HepG2 (cell line): ENCODE measurements at regions not wholly inside any gene's neighbourhood (a gene's known extent, or its start where the extent isn't known, plus 50 kb on each side); places are given as distances from the start of the nearest gene placed in this dataset.

Experiments
- ATAC-seq: fragments of 200-7000 bp; cut with Tn5 transposase; 3 replicates; pipeline ENCODE4 v1.9.1; 2020; ENCODE audit warnings: mild to moderate bottlenecking, moderate library complexity
- BruUV-seq: library from RNA; stranded (reverse); fragments of 400-500 nt; replicated peaks from 2 replicates; lab custom pipeline; 2021; lab: Mats Ljungman, UMichigan
- CTCF ChIA-PET: fragments of 300-600 bp; formaldehyde crosslinking; extraction: SDS; loops from one replicate; lab custom pipeline; 2021; ENCODE audit warnings: low total read pairs, inconsistent platforms, low intra/inter-chr PET ratio; lab: Yijun Ruan, JAX
- POLR2A ChIA-PET: fragments of 350-600 bp; sonication (Branson Sonifier 250); formaldehyde crosslinking; loops from one replicate; lab custom pipeline; 2020; ENCODE audit warnings: antibody characterized with exemption, inconsistent platforms; lab: Yijun Ruan, JAX
- DNase-seq: peaks from one replicate; pipeline ENCODE4 v3.0.0-alpha.2; 2015; ENCODE audit warnings: low spot score
- FAIRE-seq: peaks from 3 replicates; lab custom pipeline; 2011; peaks lifted over from hg19 to GRCh38; lab: Jason Lieb, UNC
- H2AFZ ChIP-seq: one replicate; pipeline ENCODE4 v1.6.1; 2011; ENCODE audit warnings: low read length, inconsistent platforms
- H3K27ac ChIP-seq: fragments of 300-600 bp; 3 replicates; pipeline ENCODE4 v1.8.0; 2011; ENCODE audit warnings: mixed run types, mild to moderate bottlenecking, mixed read lengths, low read length, inconsistent platforms; ENCODE audit not compliant: insufficient read depth; ENCODE audit errors: extremely low read length
- H3K27me3 ChIP-seq, 2 experiments: fragments of 200-600 bp in 1 of 2; 2 replicates in 1 of 2; 3 replicates in 1 of 2; pipeline versions ENCODE4 v1.6.0 to v1.8.0; 2011; ENCODE audit warnings: low read length in 2 of 2, mild to moderate bottlenecking in 2 of 2, moderate library complexity in 2 of 2, inconsistent platforms in 1 of 2; ENCODE audit not compliant: insufficient read depth in 2 of 2, control insufficient read depth in 1 of 2
- H3K36me3 ChIP-seq, 2 experiments: fragments of 200-600 bp in 1 of 2; replicated peaks in 1 of 2; 2 replicates in 1 of 2; 3 replicates in 1 of 2; pipeline versions ENCODE4 v1.5.1 to v1.8.0; 2011; ENCODE audit warnings: low read length in 2 of 2, inconsistent platforms in 1 of 2; ENCODE audit not compliant: insufficient read depth in 2 of 2, control insufficient read depth in 1 of 2
- H3K4me1 ChIP-seq: 2 replicates; pipeline ENCODE4 v1.5.1; 2012; ENCODE audit warnings: low read length, inconsistent platforms; ENCODE audit not compliant: insufficient read depth
- H3K4me2 ChIP-seq: 2 replicates; pipeline ENCODE4 v1.6.0; 2011; ENCODE audit warnings: low read depth, low read length, inconsistent platforms
- H3K4me3 ChIP-seq, 3 experiments: fragments of 200-600 bp in 1 of 3; sonication (generic), shearing (Covaris generic) in 1 of 3; replicated peaks in 1 of 3; 2 replicates each; pipeline ENCODE4 v1.5.1; 2011 to 2016; ENCODE audit warnings: low read length in 3 of 3, inconsistent platforms in 2 of 3, low read depth in 2 of 3, mild to moderate bottlenecking in 2 of 3, control low read depth in 1 of 3, mixed read lengths in 1 of 3; ENCODE audit not compliant: insufficient read depth in 1 of 3
- H3K79me2 ChIP-seq: one replicate; pipeline ENCODE4 v1.6.1; 2011; ENCODE audit warnings: low read length, inconsistent platforms; ENCODE audit not compliant: insufficient read depth
- H3K9ac ChIP-seq: 2 replicates; pipeline ENCODE4 v1.6.0; 2011; ENCODE audit warnings: mild to moderate bottlenecking, low read depth, low read length, inconsistent platforms; ENCODE audit not compliant: insufficient read depth
- H3K9me3 ChIP-seq: 2 replicates; pipeline ENCODE4 v1.5.1; 2012; ENCODE audit warnings: mild to moderate bottlenecking, low read length
- H4K20me1 ChIP-seq: 2 replicates; pipeline ENCODE4 v1.6.0; 2011; ENCODE audit warnings: inconsistent platforms, mild to moderate bottlenecking, low read length, moderate library complexity; ENCODE audit not compliant: insufficient read depth
- ASH2L ChIP-seq: fragments of 300-600, 200-600 bp; sonication (generic); IDR thresholded peaks from 2 replicates; pipeline ENCODE4 v1.7.0; 2017; ENCODE audit warnings: low read depth, mild to moderate bottlenecking, moderate library complexity, mixed read lengths, low read length; ENCODE audit not compliant: insufficient read length
- ATF7 ChIP-seq, 2 experiments: fragments of 450-650 bp in 1 of 2; sonication (generic) in 1 of 2; formaldehyde crosslinking in 1 of 2; IDR thresholded peaks; 2 replicates each; pipeline versions ENCODE4 v1.4.0 to v1.6.1; 2016 to 2020; ENCODE audit warnings: antibody characterized with exemption in 1 of 2, mild to moderate bottlenecking in 1 of 2, missing genetic modification reagents in 1 of 2
- HNF4G ChIP-seq, 2 experiments: sonication (generic) in 1 of 2; formaldehyde crosslinking in 1 of 2; IDR thresholded peaks; 2 replicates each; pipeline versions ENCODE4 v1.4.0 to v1.6.1; 2011 to 2020; ENCODE audit warnings: borderline replicate concordance in 2 of 2, low read depth in 2 of 2, mild to moderate bottlenecking in 2 of 2, low read length in 1 of 2, missing genetic modification reagents in 1 of 2, moderate library complexity in 1 of 2
- KAT8 ChIP-seq: IDR thresholded peaks from 2 replicates; pipeline ENCODE4 v1.6.1; 2016; ENCODE audit warnings: missing genetic modification reagents, missing compliant biosample characterization
- PAWR ChIP-seq: sonication (generic); formaldehyde crosslinking; IDR thresholded peaks from 2 replicates; pipeline ENCODE4 v1.4.0; 2020; ENCODE audit warnings: missing genetic modification reagents, mild to moderate bottlenecking, borderline replicate concordance
- RFX3 ChIP-seq: IDR thresholded peaks from 2 replicates; pipeline ENCODE4 v1.6.1; 2016; ENCODE audit warnings: missing biosample characterization, missing genetic modification reagents
- ZNF547 ChIP-seq: sonication (generic); formaldehyde crosslinking; IDR thresholded peaks from 2 replicates; pipeline ENCODE4 v1.5.1; 2020; ENCODE audit warnings: mild to moderate bottlenecking, missing genetic modification reagents
- WGBS: methylation state at CpG from one replicate; pipeline ENCODE4 v1.1.6; 2017; ENCODE audit warnings: low lambda C conversion rate; 5-methylcytosine and 5-hydroxymethylcytosine counted together
- in situ Hi-C: cut with HindIII; loops from 2 replicates; pipeline ENCODE4 v1.10.0; 2017; ENCODE audit warnings: low pct_unique_long_range_greater_than_20kb; ENCODE audit not compliant: extremely low pct_ligation_motif_present
- intact Hi-C: fragments of 100-400 bp; cut with micrococcal nuclease; formaldehyde crosslinking; loops from one replicate; pipeline ENCODE4 v1.10.0; 2022; ENCODE audit not compliant: unreplicated experiment
- TF ChIP-seq, protein P1 (sequence below): sonication (generic); formaldehyde crosslinking; IDR thresholded peaks from 2 replicates; pipeline ENCODE4 v1.4.0; 2020; ENCODE audit warnings: missing genetic modification reagents
- TF ChIP-seq, protein P2 (sequence below): conservative IDR thresholded peaks from 2 replicates; pipeline ENCODE4 v1.6.1; 2018; ENCODE audit warnings: missing genetic modification reagents
- TF ChIP-seq, protein P3 (sequence below): sonication (generic); formaldehyde crosslinking; IDR thresholded peaks from 2 replicates; pipeline ENCODE4 v1.4.0; 2020; ENCODE audit warnings: missing genetic modification reagents

DNA sequence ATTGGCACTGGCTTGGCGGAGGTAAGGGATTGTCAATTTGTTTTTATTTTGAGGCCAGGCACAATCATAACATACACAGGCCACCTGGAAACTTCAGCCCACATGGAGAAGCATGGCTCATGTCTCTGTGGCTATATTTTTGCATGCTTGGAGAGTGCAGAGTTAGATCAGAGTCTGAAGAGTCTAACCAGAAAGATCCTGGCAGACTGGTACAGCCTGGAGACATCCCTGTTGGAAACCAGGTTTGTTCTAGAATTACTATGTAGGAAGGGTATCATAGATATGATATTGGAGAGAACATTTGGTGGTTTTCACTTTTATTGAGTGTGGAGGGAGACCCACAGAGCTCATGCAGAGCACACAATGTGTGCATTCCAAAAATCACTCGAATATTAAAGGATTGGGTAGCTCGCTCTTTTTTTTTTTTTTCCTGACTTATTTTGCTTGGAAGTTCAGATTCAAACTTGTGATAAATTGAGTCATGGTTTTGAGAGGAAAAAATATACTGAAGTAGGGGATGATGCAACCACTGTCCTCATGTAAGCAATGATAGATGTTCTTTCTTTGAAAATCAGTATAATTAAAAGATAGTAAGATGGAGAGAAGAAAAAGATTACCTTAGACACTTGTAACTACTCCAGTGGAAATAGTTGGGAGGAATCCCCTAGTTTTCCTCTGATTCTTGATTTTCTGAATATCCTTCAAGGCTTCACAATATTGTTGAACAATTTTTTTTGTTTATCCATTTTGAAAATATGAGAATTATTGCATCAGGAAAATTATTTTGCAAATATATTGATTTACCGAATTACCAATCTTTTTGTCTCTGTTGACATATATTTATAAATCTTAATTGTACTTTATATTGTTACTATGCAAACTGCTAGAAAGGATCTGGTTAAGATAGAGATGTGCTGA, 185.7 kb upstream of the ZEB2 start:
- no peak overlapping the region for H3K4me3 ChIP-seq
- ChIA-PET CTCF (no interaction called here), POLR2A (no interaction called here)
- TF ChIP-seq ATF7 (IDR thresholded peaks at IDR 0.05) (0 out of 2 replicates have a peak, but pooled peaks have one; percentile 30), ATF7 (CRISPR knock-in tag; IDR thresholded peaks at IDR 0.05) (no peak), RFX3 (CRISPR knock-in tag) (no peak)
- intact Hi-C loops: no loop called here
- H3K27me3 ChIP-seq: no peaks in the 10 kb centered on the region
- H2AFZ ChIP-seq: no peak overlapping the region
- H3K9me3 ChIP-seq: peaks cover 9% of the 10 kb centered on the region; the same call in 1 of the 2 replicates
- no peaks in the 10 kb centered on the region for H4K20me1 ChIP-seq
- no peaks in the 10 kb centered on the region for H3K4me1 ChIP-seq
- H3K79me2 ChIP-seq: no peaks in the 10 kb centered on the region
- ATAC-seq (no peak), FAIRE-seq (no peak), DNase-seq (no peak)
- WGBS: 18% methylated on average over 4 of the region's 4 CpGs
- no peak overlapping the region for H3K4me2 ChIP-seq
- in situ Hi-C loops: no loop called here
- H3K9ac ChIP-seq: no peak overlapping the region
- BruUV-seq: no TSS peak
- H3K27ac ChIP-seq: no peak overlapping the region
- no peaks in the 10 kb centered on the region for H3K36me3 ChIP-seq

DNA sequence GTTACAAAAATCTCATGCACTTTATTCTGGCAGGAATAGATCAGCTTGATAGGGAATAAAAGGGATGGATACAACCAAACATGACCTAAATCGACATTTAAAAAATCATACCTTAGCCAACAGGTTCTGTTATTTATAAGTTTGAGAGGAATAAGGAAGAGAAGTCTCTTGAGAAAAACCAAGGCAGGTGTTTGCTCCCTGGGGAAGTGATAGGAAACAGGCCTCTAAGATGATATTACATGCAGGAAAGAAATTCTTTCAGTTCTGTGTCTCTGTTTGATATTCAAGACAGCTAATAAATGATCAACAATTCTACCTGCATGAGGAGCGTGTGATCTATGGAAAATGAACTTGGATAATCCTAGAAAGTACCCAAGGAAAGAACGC, 184.8 kb upstream of the ZEB2 start:
- no peaks in the 10 kb centered on the region for H3K36me3 ChIP-seq
- H2AFZ ChIP-seq: no peak overlapping the region
- H3K4me3 ChIP-seq: no peak overlapping the region
- H3K4me1 ChIP-seq: no peaks in the 10 kb centered on the region
- no peak for ATAC-seq
- no peak for FAIRE-seq
- no peak overlapping the region for H3K9ac ChIP-seq
- DNase-seq: no peak
- peaks cover 14% of the 10 kb centered on the region; the same call in 1 of the 2 replicates for H3K9me3 ChIP-seq
- no peak overlapping the region for H3K4me2 ChIP-seq
- no peaks in the 10 kb centered on the region for H3K79me2 ChIP-seq
- no peak overlapping the region for H3K27ac ChIP-seq
- POLR2A ChIA-PET: no interaction called here
- H3K27me3 ChIP-seq: no peaks in the 10 kb centered on the region
- H4K20me1 ChIP-seq: no peaks in the 10 kb centered on the region
- BruUV-seq: no TSS peak
- intact Hi-C loops: no loop called here
- in situ Hi-C loops: no loop called here
- CTCF ChIA-PET: no interaction called here
- 2% methylated on average over 3 of the region's 3 CpGs for WGBS
- TF ChIP-seq, protein P1, sequence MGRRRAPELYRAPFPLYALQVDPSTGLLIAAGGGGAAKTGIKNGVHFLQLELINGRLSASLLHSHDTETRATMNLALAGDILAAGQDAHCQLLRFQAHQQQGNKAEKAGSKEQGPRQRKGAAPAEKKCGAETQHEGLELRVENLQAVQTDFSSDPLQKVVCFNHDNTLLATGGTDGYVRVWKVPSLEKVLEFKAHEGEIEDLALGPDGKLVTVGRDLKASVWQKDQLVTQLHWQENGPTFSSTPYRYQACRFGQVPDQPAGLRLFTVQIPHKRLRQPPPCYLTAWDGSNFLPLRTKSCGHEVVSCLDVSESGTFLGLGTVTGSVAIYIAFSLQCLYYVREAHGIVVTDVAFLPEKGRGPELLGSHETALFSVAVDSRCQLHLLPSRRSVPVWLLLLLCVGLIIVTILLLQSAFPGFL (CRISPR knock-in tag): no peak
- TF ChIP-seq, protein P2, sequence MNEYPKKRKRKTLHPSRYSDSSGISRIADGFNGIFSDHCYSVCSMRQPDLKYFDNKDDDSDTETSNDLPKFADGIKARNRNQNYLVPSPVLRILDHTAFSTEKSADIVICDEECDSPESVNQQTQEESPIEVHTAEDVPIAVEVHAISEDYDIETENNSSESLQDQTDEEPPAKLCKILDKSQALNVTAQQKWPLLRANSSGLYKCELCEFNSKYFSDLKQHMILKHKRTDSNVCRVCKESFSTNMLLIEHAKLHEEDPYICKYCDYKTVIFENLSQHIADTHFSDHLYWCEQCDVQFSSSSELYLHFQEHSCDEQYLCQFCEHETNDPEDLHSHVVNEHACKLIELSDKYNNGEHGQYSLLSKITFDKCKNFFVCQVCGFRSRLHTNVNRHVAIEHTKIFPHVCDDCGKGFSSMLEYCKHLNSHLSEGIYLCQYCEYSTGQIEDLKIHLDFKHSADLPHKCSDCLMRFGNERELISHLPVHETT (CRISPR knock-in tag): no peak
- TF ChIP-seq ZNF547 (CRISPR knock-in tag) (no peak), KAT8 (CRISPR knock-in tag) (no peak), PAWR (CRISPR knock-in tag) (no peak), ASH2L (no peak), HNF4G (IDR thresholded peaks at IDR 0.05; ENCODE audit: borderline replicate concordance, low read depth, low read length) (no peak), HNF4G (CRISPR knock-in tag; IDR thresholded peaks at IDR 0.05; ENCODE audit: borderline replicate concordance, low read depth) (no peak)
- TF ChIP-seq, protein P3, sequence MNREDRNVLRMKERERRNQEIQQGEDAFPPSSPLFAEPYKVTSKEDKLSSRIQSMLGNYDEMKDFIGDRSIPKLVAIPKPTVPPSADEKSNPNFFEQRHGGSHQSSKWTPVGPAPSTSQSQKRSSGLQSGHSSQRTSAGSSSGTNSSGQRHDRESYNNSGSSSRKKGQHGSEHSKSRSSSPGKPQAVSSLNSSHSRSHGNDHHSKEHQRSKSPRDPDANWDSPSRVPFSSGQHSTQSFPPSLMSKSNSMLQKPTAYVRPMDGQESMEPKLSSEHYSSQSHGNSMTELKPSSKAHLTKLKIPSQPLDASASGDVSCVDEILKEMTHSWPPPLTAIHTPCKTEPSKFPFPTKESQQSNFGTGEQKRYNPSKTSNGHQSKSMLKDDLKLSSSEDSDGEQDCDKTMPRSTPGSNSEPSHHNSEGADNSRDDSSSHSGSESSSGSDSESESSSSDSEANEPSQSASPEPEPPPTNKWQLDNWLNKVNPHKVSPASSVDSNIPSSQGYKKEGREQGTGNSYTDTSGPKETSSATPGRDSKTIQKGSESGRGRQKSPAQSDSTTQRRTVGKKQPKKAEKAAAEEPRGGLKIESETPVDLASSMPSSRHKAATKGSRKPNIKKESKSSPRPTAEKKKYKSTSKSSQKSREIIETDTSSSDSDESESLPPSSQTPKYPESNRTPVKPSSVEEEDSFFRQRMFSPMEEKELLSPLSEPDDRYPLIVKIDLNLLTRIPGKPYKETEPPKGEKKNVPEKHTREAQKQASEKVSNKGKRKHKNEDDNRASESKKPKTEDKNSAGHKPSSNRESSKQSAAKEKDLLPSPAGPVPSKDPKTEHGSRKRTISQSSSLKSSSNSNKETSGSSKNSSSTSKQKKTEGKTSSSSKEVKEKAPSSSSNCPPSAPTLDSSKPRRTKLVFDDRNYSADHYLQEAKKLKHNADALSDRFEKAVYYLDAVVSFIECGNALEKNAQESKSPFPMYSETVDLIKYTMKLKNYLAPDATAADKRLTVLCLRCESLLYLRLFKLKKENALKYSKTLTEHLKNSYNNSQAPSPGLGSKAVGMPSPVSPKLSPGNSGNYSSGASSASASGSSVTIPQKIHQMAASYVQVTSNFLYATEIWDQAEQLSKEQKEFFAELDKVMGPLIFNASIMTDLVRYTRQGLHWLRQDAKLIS (CRISPR knock-in tag): no peak
